Osteoblast (primary cell): ENCODE measurements at regions not wholly inside any gene's neighbourhood (a gene's known extent, or its start where the extent isn't known, plus 50 kb on each side); places are given as distances from the start of the nearest gene placed in this dataset.

Experiments used
- DNase-seq: peaks from one replicate; pipeline ENCODE4 v3.0.0; 2011; ENCODE audit warnings: low spot score, mixed read lengths; ENCODE audit not compliant: insufficient read length; ENCODE audit errors: missing footprints
- H2AFZ ChIP-seq: 2 replicates; pipeline ENCODE4 v1.6.0; 2011; ENCODE audit warnings: mild to moderate bottlenecking, low read length
- H3K27ac ChIP-seq: 2 replicates; pipeline ENCODE4 v1.5.1; 2011; ENCODE audit warnings: mild to moderate bottlenecking, low read depth, low read length, moderate library complexity
- H3K27me3 ChIP-seq: 2 replicates; pipeline ENCODE4 v1.6.0; 2012; ENCODE audit warnings: mild to moderate bottlenecking, control low read depth, inconsistent platforms, low read length, moderate library complexity; ENCODE audit not compliant: insufficient read depth
- H3K36me3 ChIP-seq: 2 replicates; pipeline ENCODE4 v1.5.1; 2011; ENCODE audit warnings: mild to moderate bottlenecking, low read length, control low read depth, moderate library complexity; ENCODE audit not compliant: insufficient read depth
- H3K4me1 ChIP-seq: 2 replicates; pipeline ENCODE4 v1.5.1; 2011; ENCODE audit warnings: mild to moderate bottlenecking, low read length, control low read depth, moderate library complexity; ENCODE audit not compliant: insufficient read depth
- H3K4me2 ChIP-seq: 2 replicates; pipeline ENCODE4 v1.6.0; 2011; ENCODE audit warnings: mild to moderate bottlenecking, low read length; ENCODE audit not compliant: insufficient read depth
- H3K4me3 ChIP-seq: fragments of 200-600 bp; sonication (generic); 3 replicates; pipeline ENCODE4 v1.5.1; 2012; ENCODE audit warnings: mild to moderate bottlenecking, low read length, inconsistent platforms; ENCODE audit not compliant: insufficient read depth
- H3K79me2 ChIP-seq: 2 replicates; pipeline ENCODE4 v1.6.0; 2012; ENCODE audit warnings: mild to moderate bottlenecking, low read length, control low read depth, inconsistent platforms; ENCODE audit not compliant: insufficient read depth
- H3K9me3 ChIP-seq: 2 replicates; pipeline ENCODE4 v1.5.1; 2011; ENCODE audit warnings: low read depth, low read length, control low read depth
- H4K20me1 ChIP-seq: 2 replicates; pipeline ENCODE4 v1.6.0; 2012; ENCODE audit warnings: mild to moderate bottlenecking, low read length, control low read depth; ENCODE audit not compliant: insufficient read depth
- TF ChIP-seq, protein P1 (sequence below): IDR thresholded peaks from 2 replicates; pipeline ENCODE4 v1.5.1; 2011; ENCODE audit warnings: mild to moderate bottlenecking, low read depth, low read length, moderate library complexity; ENCODE audit errors: extremely low read depth

DNA sequence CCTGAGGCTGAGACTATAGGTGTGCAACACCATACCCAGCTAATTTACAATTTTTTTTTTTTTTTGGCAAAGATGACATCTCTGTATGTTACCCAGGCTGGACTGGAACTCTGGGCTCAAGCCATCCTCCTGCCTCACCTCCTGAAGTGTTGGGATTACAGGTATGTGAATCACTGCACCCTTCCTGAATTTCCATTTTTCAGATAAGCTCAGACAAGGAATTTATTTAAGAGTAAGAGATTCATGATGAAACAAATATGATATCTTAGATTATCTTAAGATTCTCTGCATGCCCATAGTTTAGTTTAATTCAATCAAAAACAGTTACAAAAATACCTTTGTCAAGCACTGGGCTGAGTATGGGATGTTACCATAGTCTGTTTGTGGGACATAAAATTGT is 128.4 kb upstream of the BASP1 start:
- Histone ChIP-seq H4K20me1 (no peaks in the 10 kb centered on the region), H3K36me3 (no peaks in the 10 kb centered on the region), H3K4me3 (no peak overlapping the region), H3K4me1 (peaks cover 5% of the 10 kb centered on the region), H3K9me3 (no peaks in the 10 kb centered on the region), H2AFZ (no peak overlapping the region), H3K4me2 (no peak overlapping the region), H3K79me2 (no peaks in the 10 kb centered on the region), H3K27ac (no peak overlapping the region), H3K27me3 (no peaks in the 10 kb centered on the region)
- TF ChIP-seq, protein P1, sequence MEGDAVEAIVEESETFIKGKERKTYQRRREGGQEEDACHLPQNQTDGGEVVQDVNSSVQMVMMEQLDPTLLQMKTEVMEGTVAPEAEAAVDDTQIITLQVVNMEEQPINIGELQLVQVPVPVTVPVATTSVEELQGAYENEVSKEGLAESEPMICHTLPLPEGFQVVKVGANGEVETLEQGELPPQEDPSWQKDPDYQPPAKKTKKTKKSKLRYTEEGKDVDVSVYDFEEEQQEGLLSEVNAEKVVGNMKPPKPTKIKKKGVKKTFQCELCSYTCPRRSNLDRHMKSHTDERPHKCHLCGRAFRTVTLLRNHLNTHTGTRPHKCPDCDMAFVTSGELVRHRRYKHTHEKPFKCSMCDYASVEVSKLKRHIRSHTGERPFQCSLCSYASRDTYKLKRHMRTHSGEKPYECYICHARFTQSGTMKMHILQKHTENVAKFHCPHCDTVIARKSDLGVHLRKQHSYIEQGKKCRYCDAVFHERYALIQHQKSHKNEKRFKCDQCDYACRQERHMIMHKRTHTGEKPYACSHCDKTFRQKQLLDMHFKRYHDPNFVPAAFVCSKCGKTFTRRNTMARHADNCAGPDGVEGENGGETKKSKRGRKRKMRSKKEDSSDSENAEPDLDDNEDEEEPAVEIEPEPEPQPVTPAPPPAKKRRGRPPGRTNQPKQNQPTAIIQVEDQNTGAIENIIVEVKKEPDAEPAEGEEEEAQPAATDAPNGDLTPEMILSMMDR, result no peak
- no peak for DNase-seq

DNA sequence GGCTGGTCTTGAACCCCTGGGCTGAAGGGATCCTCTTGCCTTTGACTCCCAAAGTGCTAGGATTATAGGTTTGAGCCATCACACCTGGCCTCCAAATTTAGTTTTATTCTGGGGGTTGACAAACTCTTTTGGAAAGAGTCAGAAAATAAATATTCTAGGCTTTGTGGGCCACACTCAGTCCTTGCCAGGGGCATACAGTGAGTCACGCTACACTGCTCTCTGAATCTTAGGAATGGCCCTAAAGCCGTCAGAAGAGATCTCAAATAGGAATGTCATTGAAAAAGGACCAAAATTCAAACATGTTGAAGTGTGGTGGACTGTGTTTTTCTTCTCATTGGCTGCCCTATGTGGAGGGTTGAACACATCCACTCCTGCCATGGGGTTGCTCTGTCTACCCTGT is 127.7 kb upstream of the BASP1 start:
- DNase-seq, result peak; percentile 89
- H3K79me2 ChIP-seq, result no peaks in the 10 kb centered on the region
- peak overlapping the region; percentile 2 for H2AFZ ChIP-seq
- H3K27me3 ChIP-seq, result no peaks in the 10 kb centered on the region
- peaks cover 5% of the 10 kb centered on the region for H3K4me1 ChIP-seq
- TF ChIP-seq, protein P1, result no peak
- no peaks in the 10 kb centered on the region for H3K9me3 ChIP-seq
- H3K27ac ChIP-seq, result no peak overlapping the region
- H4K20me1 ChIP-seq, result no peaks in the 10 kb centered on the region
- H3K4me2 ChIP-seq, result no peak overlapping the region
- no peaks in the 10 kb centered on the region for H3K36me3 ChIP-seq
- no peak overlapping the region for H3K4me3 ChIP-seq

DNA sequence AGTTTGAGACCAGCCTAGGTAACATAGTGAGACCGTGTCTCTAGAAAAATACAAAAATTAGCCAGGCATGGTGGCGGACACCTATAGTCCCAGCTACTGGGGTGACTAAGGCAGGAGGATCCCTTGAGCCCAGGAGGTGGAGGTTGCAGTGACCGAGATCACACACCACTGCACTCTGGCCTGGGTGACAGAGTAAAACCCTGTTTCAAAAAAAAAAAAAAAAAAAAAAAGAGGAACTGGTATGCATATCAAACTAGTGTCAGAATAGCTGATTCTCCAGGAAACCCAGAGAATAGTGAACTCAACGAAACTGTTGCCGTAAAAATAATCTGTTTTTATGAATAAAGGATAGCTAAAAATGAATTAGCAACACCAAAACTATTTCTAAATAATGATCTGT is 126.6 kb upstream of the BASP1 start:
- Histone ChIP-seq H3K79me2 (no peaks in the 10 kb centered on the region), H3K4me1 (peaks cover 9% of the 10 kb centered on the region), H3K4me3 (no peak overlapping the region), H3K36me3 (no peaks in the 10 kb centered on the region), H3K4me2 (no peak overlapping the region), H2AFZ (no peak overlapping the region), H4K20me1 (no peaks in the 10 kb centered on the region), H3K27ac (no peak overlapping the region), H3K9me3 (no peaks in the 10 kb centered on the region), H3K27me3 (no peaks in the 10 kb centered on the region)
- TF ChIP-seq, protein P1, result no peak
- DNase-seq, result no peak

DNA sequence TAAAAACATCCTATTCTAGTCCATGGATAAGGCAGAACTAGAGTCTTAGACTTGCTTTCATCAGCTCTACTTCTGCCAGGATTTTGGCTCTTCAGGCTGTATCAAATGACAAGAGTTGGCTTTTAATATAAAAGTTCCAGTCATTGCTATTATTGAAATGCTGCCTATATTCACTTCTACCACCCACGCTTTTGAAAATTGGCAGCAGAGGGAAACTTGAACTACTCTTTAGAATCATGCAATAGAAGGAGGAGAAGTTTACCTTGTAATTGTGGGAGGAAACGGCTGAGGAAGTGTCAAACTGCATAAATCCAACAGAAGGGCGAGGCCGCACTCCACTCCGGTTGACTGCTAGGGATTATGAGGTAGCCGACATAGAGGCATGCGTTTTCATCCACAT is 122.6 kb upstream of the BASP1 start:
- no peaks in the 10 kb centered on the region for H3K36me3 ChIP-seq
- H3K9me3 ChIP-seq, result no peaks in the 10 kb centered on the region
- no peak overlapping the region for H3K4me3 ChIP-seq
- H4K20me1 ChIP-seq, result no peaks in the 10 kb centered on the region
- TF ChIP-seq, protein P1, result no peak
- no peak overlapping the region for H3K27ac ChIP-seq
- peak overlapping the region; percentile 11 for H2AFZ ChIP-seq
- peak; percentile 59 for DNase-seq
- H3K79me2 ChIP-seq, result no peaks in the 10 kb centered on the region
- peak overlapping the region; percentile 49 for H3K4me2 ChIP-seq
- peaks cover 7% of the 10 kb centered on the region for H3K4me1 ChIP-seq
- no peaks in the 10 kb centered on the region for H3K27me3 ChIP-seq
